Adrenal gland (tissue), 5 donors: ENCODE measurements at regions not wholly inside any gene's neighbourhood (a gene's known extent, or its start where the extent isn't known, plus 50 kb on each side); places are given as distances from the start of the nearest gene placed in this dataset.

Experiments
- CTCF ChIP-seq, 6 experiments: fragments of 450-650 bp in 4 of 6; fragments of 200-600 bp in 2 of 6; sonication (generic) in 1 of 6; IDR thresholded peaks; 1 replicate in 5 of 6; 2 replicates in 1 of 6; pipeline versions ENCODE4 v1.5.1 to v1.8.0; 2016 to 2021; ENCODE audit warnings: antibody characterized with exemption in 6 of 6, mild to moderate bottlenecking in 2 of 6, moderate library complexity in 1 of 6
- POLR2A ChIP-seq, 2 donors: fragments of 450-650 bp; IDR thresholded peaks; one replicate each; pipeline ENCODE4 v1.6.1; 2017; ENCODE audit warnings: antibody characterized with exemption in 2 of 2, mild to moderate bottlenecking in 2 of 2, moderate library complexity in 1 of 2
- donor health status: DM: no; HTN: no; CAD: no.

- no peak for TF ChIP-seq CTCF (IDR thresholded peaks at IDR 0.05)
- no peak for TF ChIP-seq POLR2A (IDR thresholded peaks at IDR 0.05)
These were observed 207.6 kb upstream of the CDH4 start for GRCh38 chr20:61044499-61044898.
